ENCODE measurements at regions not wholly inside any gene's neighbourhood (a gene's known extent, or its start where the extent isn't known, plus 50 kb on each side); places are given as distances from the start of the nearest gene placed in this dataset.
"Not testable (repeated sequence)": the region's sequence is repeated elsewhere in the genome, so short reads cannot be mapped to it uniquely, and the experiment has no call there.

- H3K27ac Mint-ChIP-seq; ATAC-seq (ENCODE audit: low read depth); H3K4me1 Mint-ChIP-seq; H3K27me3 Mint-ChIP-seq; POLR2A ChIA-PET; H3K4me3 Mint-ChIP-seq; DNase-seq; H3K36me3 Mint-ChIP-seq; H3K9me3 Mint-ChIP-seq: not testable (repeated sequence)
Measured at GRCh38 chr4:164100741-164101365, 606.4 kb downstream of the TMA16 start.

- POLR2A ChIA-PET = no interaction called here
- Mint-ChIP-seq H3K27me3 (no peaks in the 10 kb centered on the region), H3K4me3 (no peak overlapping the region), H3K4me1 (no peaks in the 10 kb centered on the region), H3K27ac (no peak overlapping the region), H3K36me3 (no peaks in the 10 kb centered on the region), H3K9me3 (no peaks in the 10 kb centered on the region)
- DNase-seq = no peak
- no peak for ATAC-seq (ENCODE audit: low read depth)
Measured at GRCh38 chr4:164108971-164109370, 614.5 kb downstream of the TMA16 start.

GRCh38 chr4:164109503-164109902 lies 615.0 kb downstream of the TMA16 start:
- Mint-ChIP-seq H3K27ac (no peak overlapping the region), H3K4me3 (no peak overlapping the region), H3K9me3 (no peaks in the 10 kb centered on the region), H3K27me3 (no peaks in the 10 kb centered on the region), H3K4me1 (no peaks in the 10 kb centered on the region), H3K36me3 (no peaks in the 10 kb centered on the region)
- DNase-seq (no peak), ATAC-seq (ENCODE audit: low read depth) (no peak)
- POLR2A ChIA-PET = no interaction called here

GRCh38 chr4:164115236-164115635 lies 620.7 kb downstream of the TMA16 start:
- DNase-seq (no peak), ATAC-seq (ENCODE audit: low read depth) (no peak)
- no peak overlapping the region for H3K4me3 Mint-ChIP-seq
- H3K4me1 Mint-ChIP-seq = no peaks in the 10 kb centered on the region
- H3K27ac Mint-ChIP-seq = no peak overlapping the region
- no peaks in the 10 kb centered on the region for H3K27me3 Mint-ChIP-seq
- no peaks in the 10 kb centered on the region for H3K9me3 Mint-ChIP-seq
- POLR2A ChIA-PET = no interaction called here
- H3K36me3 Mint-ChIP-seq = no peaks in the 10 kb centered on the region

GRCh38 chr4:164116286-164116685 lies 621.8 kb downstream of the TMA16 start:
- Mint-ChIP-seq H3K36me3 (no peaks in the 10 kb centered on the region), H3K9me3 (no peaks in the 10 kb centered on the region), H3K27ac (no peak overlapping the region), H3K4me1 (no peaks in the 10 kb centered on the region), H3K27me3 (no peaks in the 10 kb centered on the region), H3K4me3 (no peak overlapping the region)
- DNase-seq = no peak
- ATAC-seq (ENCODE audit: low read depth) = no peak
- POLR2A ChIA-PET = no interaction called here

GRCh38 chr4:164134388-164134787 lies 619.5 kb upstream of the SMIM31 start:
- Mint-ChIP-seq H3K27me3 (no peaks in the 10 kb centered on the region), H3K4me3 (no peak overlapping the region), H3K4me1 (no peaks in the 10 kb centered on the region), H3K9me3 (no peaks in the 10 kb centered on the region), H3K36me3 (no peaks in the 10 kb centered on the region), H3K27ac (no peak overlapping the region)
- POLR2A ChIA-PET = no interaction called here
- ATAC-seq (ENCODE audit: low read depth) (no peak), DNase-seq (no peak)

- POLR2A ChIA-PET = no interaction called here
- no peak for ATAC-seq (ENCODE audit: low read depth)
- Mint-ChIP-seq H3K36me3 (no peaks in the 10 kb centered on the region), H3K27me3 (no peaks in the 10 kb centered on the region), H3K4me1 (no peaks in the 10 kb centered on the region), H3K4me3 (no peak overlapping the region), H3K9me3 (no peaks in the 10 kb centered on the region), H3K27ac (no peak overlapping the region)
- no peak for DNase-seq
Measured at GRCh38 chr4:164136180-164136616, 617.7 kb upstream of the SMIM31 start.

- ATAC-seq (ENCODE audit: low read depth) (no peak), DNase-seq (no peak)
- Mint-ChIP-seq H3K9me3 (no peaks in the 10 kb centered on the region), H3K4me3 (no peak overlapping the region), H3K4me1 (no peaks in the 10 kb centered on the region), H3K27ac (no peak overlapping the region), H3K36me3 (no peaks in the 10 kb centered on the region), H3K27me3 (no peaks in the 10 kb centered on the region)
- POLR2A ChIA-PET = no interaction called here
Measured at GRCh38 chr4:164138521-164138920, 615.4 kb upstream of the SMIM31 start.

- POLR2A ChIA-PET = no interaction called here
- Mint-ChIP-seq H3K4me1 (no peaks in the 10 kb centered on the region), H3K36me3 (no peaks in the 10 kb centered on the region), H3K27ac (no peak overlapping the region), H3K9me3 (peaks cover 2% of the 10 kb centered on the region), H3K27me3 (no peaks in the 10 kb centered on the region), H3K4me3 (no peak overlapping the region)
- DNase-seq (no peak), ATAC-seq (ENCODE audit: low read depth) (no peak)
Measured at GRCh38 chr4:164139291-164139690, 614.6 kb upstream of the SMIM31 start.

- H3K27ac Mint-ChIP-seq; ATAC-seq (ENCODE audit: low read depth); H3K4me1 Mint-ChIP-seq; H3K4me3 Mint-ChIP-seq; H3K36me3 Mint-ChIP-seq; H3K9me3 Mint-ChIP-seq; H3K27me3 Mint-ChIP-seq; POLR2A ChIA-PET; DNase-seq: not testable (repeated sequence)
Measured at GRCh38 chr4:164141755-164142375, 612.1 kb upstream of the SMIM31 start.

- no peak for ATAC-seq (ENCODE audit: low read depth)
- H3K27me3 Mint-ChIP-seq = no peaks in the 10 kb centered on the region
- no peak overlapping the region for H3K4me3 Mint-ChIP-seq
- no peaks in the 10 kb centered on the region for H3K4me1 Mint-ChIP-seq
- no peaks in the 10 kb centered on the region for H3K9me3 Mint-ChIP-seq
- no peak overlapping the region for H3K27ac Mint-ChIP-seq
- no peaks in the 10 kb centered on the region for H3K36me3 Mint-ChIP-seq
- POLR2A ChIA-PET = no interaction called here
- DNase-seq = no peak
Measured at GRCh38 chr4:164154416-164154815, 599.5 kb upstream of the SMIM31 start.

GRCh38 chr4:164169591-164169990 lies 584.3 kb upstream of the SMIM31 start:
- no peak for ATAC-seq (ENCODE audit: low read depth)
- POLR2A ChIA-PET = interaction anchor here (0.7 kb wide), 1 partner anchor 17 kb away, joined by 3 read pairs; no protein-coding TSS in a partner anchor
- no peak for DNase-seq
- no peaks in the 10 kb centered on the region for H3K27me3 Mint-ChIP-seq
- H3K9me3 Mint-ChIP-seq = no peaks in the 10 kb centered on the region
- H3K27ac Mint-ChIP-seq = no peak overlapping the region
- no peak overlapping the region for H3K4me3 Mint-ChIP-seq
- no peaks in the 10 kb centered on the region for H3K36me3 Mint-ChIP-seq
- H3K4me1 Mint-ChIP-seq = no peaks in the 10 kb centered on the region

- Mint-ChIP-seq H3K4me1 (no peaks in the 10 kb centered on the region), H3K27ac (no peak overlapping the region), H3K36me3 (no peaks in the 10 kb centered on the region), H3K27me3 (no peaks in the 10 kb centered on the region), H3K9me3 (no peaks in the 10 kb centered on the region), H3K4me3 (no peak overlapping the region)
- ATAC-seq (ENCODE audit: low read depth) = no peak
- POLR2A ChIA-PET = no interaction called here
- no peak for DNase-seq
Measured at GRCh38 chr4:164177153-164177552, 576.8 kb upstream of the SMIM31 start.

- no peaks in the 10 kb centered on the region for H3K9me3 Mint-ChIP-seq
- H3K4me1 Mint-ChIP-seq = no peaks in the 10 kb centered on the region
- no peak overlapping the region for H3K4me3 Mint-ChIP-seq
- POLR2A ChIA-PET = no interaction called here
- H3K27ac Mint-ChIP-seq = no peak overlapping the region
- H3K36me3 Mint-ChIP-seq = no peaks in the 10 kb centered on the region
- H3K27me3 Mint-ChIP-seq = no peaks in the 10 kb centered on the region
- DNase-seq = no peak
- ATAC-seq (ENCODE audit: low read depth) = no peak
Measured at GRCh38 chr4:164177753-164178152, 576.2 kb upstream of the SMIM31 start.
